SK-N-SH (cell line): ENCODE measurements at regions not wholly inside any gene's neighbourhood (a gene's known extent, or its start where the extent isn't known, plus 50 kb on each side); places are given as distances from the start of the nearest gene placed in this dataset.

Experiments used
- CTCF ChIA-PET: fragments of 300-600, 350-600 bp; formaldehyde crosslinking; extraction: SDS; loops from one replicate; lab custom pipeline; 2021; lab: Yijun Ruan, JAX
- POLR2A ChIA-PET: fragments of 350-600 bp; sonication (Branson Sonifier 250); formaldehyde crosslinking; extraction: SDS; loops from one replicate; lab custom pipeline; 2020; ENCODE audit warnings: antibody characterized with exemption, inconsistent platforms; lab: Yijun Ruan, JAX
- DNase-seq: peaks from one replicate; pipeline ENCODE4 v3.0.0; 2012
- H2AFZ ChIP-seq: fragments of 200-600 bp; sonication (generic); 2 replicates; pipeline ENCODE4 v1.8.1; 2016; ENCODE audit warnings: antibody characterized with exemption, mild to moderate bottlenecking, low read depth
- H3F3A ChIP-seq: fragments of 200-600 bp; sonication (generic); replicated peaks from 2 replicates; pipeline ENCODE3; 2016; ENCODE audit warnings: antibody characterized with exemption, mild to moderate bottlenecking; ENCODE audit not compliant: insufficient read depth
- H3K27ac ChIP-seq, 2 experiments: fragments of 200-500 bp in 1 of 2; fragments of 200-600 bp in 1 of 2; sonication (Bioruptor generic) in 1 of 2; sonication (generic), shearing (Covaris generic) in 1 of 2; 2 replicates each; pipeline versions ENCODE4 v1.5.1 to v1.6.1; 2014 to 2016; ENCODE audit warnings: low read depth in 2 of 2, inconsistent platforms in 1 of 2, low read length in 1 of 2, mild to moderate bottlenecking in 1 of 2, mixed read lengths in 1 of 2
- H3K27me3 ChIP-seq: fragments of 200-600 bp; sonication (generic), shearing (Covaris generic); 2 replicates; pipeline ENCODE4 v1.6.1; 2016; ENCODE audit warnings: mixed run types; ENCODE audit not compliant: insufficient read depth
- H3K36me3 ChIP-seq, 2 experiments: fragments of 200-500 bp in 1 of 2; fragments of 200-600 bp in 1 of 2; sonication (Bioruptor generic) in 1 of 2; sonication (generic) in 1 of 2; replicated peaks in 1 of 2; 2 replicates each; pipeline versions ENCODE3 to v1.5.1; 2014 to 2016; ENCODE audit warnings: low read length in 1 of 2, mild to moderate bottlenecking in 1 of 2; ENCODE audit not compliant: insufficient read depth in 2 of 2, control insufficient read depth in 1 of 2
- H3K4me1 ChIP-seq, 2 experiments: fragments of 200-500 bp in 1 of 2; fragments of 200-600 bp in 1 of 2; sonication (Bioruptor generic) in 1 of 2; sonication (generic), shearing (Covaris generic) in 1 of 2; 2 replicates each; pipeline versions ENCODE4 v1.5.1 to v1.6.1; 2014 to 2016; ENCODE audit warnings: low read depth in 1 of 2, low read length in 1 of 2, mixed run types in 1 of 2; ENCODE audit not compliant: insufficient read depth in 2 of 2, control insufficient read depth in 1 of 2
- H3K4me2 ChIP-seq: fragments of 200-600 bp; sonication (generic), shearing (Covaris generic); 2 replicates; pipeline ENCODE4 v1.6.1; 2017; ENCODE audit warnings: mixed run types
- H3K4me3 ChIP-seq, 2 experiments: fragments of 200-500 bp in 1 of 2; fragments of 200-600 bp in 1 of 2; sonication (Bioruptor generic) in 1 of 2; sonication (generic), shearing (Covaris generic) in 1 of 2; 2 replicates each; pipeline versions ENCODE4 v1.5.1 to v1.8.1; 2014 to 2016; ENCODE audit warnings: low read depth in 2 of 2, inconsistent platforms in 1 of 2, low read length in 1 of 2, mild to moderate bottlenecking in 1 of 2, mixed read lengths in 1 of 2, moderate library complexity in 1 of 2
- H3K79me2 ChIP-seq: fragments of 200-600 bp; sonication (generic); 2 replicates; pipeline ENCODE4 v1.8.1; 2017; ENCODE audit warnings: mild to moderate bottlenecking; ENCODE audit not compliant: insufficient read depth
- H3K9ac ChIP-seq: fragments of 200-600 bp; sonication (generic); 2 replicates; pipeline ENCODE4 v1.6.1; 2017; ENCODE audit warnings: mixed run types
- H3K9me2 ChIP-seq: fragments of 200-600 bp; sonication (generic); 2 replicates; pipeline ENCODE4 v1.6.1; 2017; ENCODE audit warnings: mixed run types
- H3K9me3 ChIP-seq: fragments of 200-600 bp; sonication (generic); 2 replicates; pipeline ENCODE4 v1.6.1; 2017; ENCODE audit warnings: mixed run types, mild to moderate bottlenecking, moderate library complexity
- H4K20me1 ChIP-seq: fragments of 200-600 bp; sonication (generic); 2 replicates; pipeline ENCODE4 v1.6.1; 2017; ENCODE audit warnings: mild to moderate bottlenecking, mixed run types; ENCODE audit not compliant: insufficient read depth
- ELF1 ChIP-seq: IDR thresholded peaks from 2 replicates; pipeline ENCODE4 v1.4.0; 2012
- EZH2phosphoT487 ChIP-seq: fragments of 200-600 bp; sonication (generic); IDR thresholded peaks from 2 replicates; pipeline ENCODE4 v1.6.1; 2017; ENCODE audit warnings: low read depth, mixed run types, mild to moderate bottlenecking, antibody characterized with exemption, moderate library complexity, borderline replicate concordance
- FOSL2 ChIP-seq: IDR thresholded peaks from 2 replicates; pipeline ENCODE4 v1.4.0; 2012; ENCODE audit warnings: low read depth, mild to moderate bottlenecking, moderate library complexity, borderline replicate concordance
- FOXM1 ChIP-seq: IDR thresholded peaks from 2 replicates; pipeline ENCODE4 v1.4.0; 2012; ENCODE audit warnings: low read depth, mild to moderate bottlenecking
- GABPA ChIP-seq: IDR thresholded peaks from 2 replicates; pipeline ENCODE4 v1.4.0; 2012; ENCODE audit warnings: low read depth, mild to moderate bottlenecking
- IRF3 ChIP-seq: fragments of 150-350 bp; IDR thresholded peaks from 2 replicates; pipeline ENCODE4 v1.6.1; 2016; ENCODE audit warnings: mild to moderate bottlenecking, low read depth, low read length
- JUND ChIP-seq: IDR thresholded peaks from 2 replicates; pipeline ENCODE4 v1.4.0; 2012
- MEF2A ChIP-seq: IDR thresholded peaks from 2 replicates; pipeline ENCODE4 v1.4.0; 2012; ENCODE audit warnings: low read depth, borderline replicate concordance
- POLR2AphosphoS5 ChIP-seq: IDR thresholded peaks from 2 replicates; pipeline ENCODE4 v1.6.1; 2012; ENCODE audit warnings: low read depth, low read length
- RFX5 ChIP-seq: IDR thresholded peaks from 2 replicates; pipeline ENCODE4 v1.6.1; 2012; ENCODE audit warnings: mild to moderate bottlenecking, improper control_type of control experiment, low read length
- TAF1 ChIP-seq: IDR thresholded peaks from 2 replicates; pipeline ENCODE4 v1.6.1; 2012; ENCODE audit warnings: low read depth, mild to moderate bottlenecking, low read length, moderate library complexity, borderline replicate concordance
- USF2 ChIP-seq: fragments of 150-350 bp; IDR thresholded peaks from 2 replicates; pipeline ENCODE4 v1.6.1; 2017; ENCODE audit warnings: antibody characterized with exemption, low read length, low read depth, borderline replicate concordance
- WGBS: methylation state at CpG from one replicate; pipeline ENCODE4 v1.1.6; 2017; ENCODE audit warnings: low lambda C conversion rate; 5-methylcytosine and 5-hydroxymethylcytosine counted together
- TF ChIP-seq, protein P1 (sequence below): fragments of 200-600 bp; sonication (generic); IDR thresholded peaks from 2 replicates; pipeline ENCODE4 v1.6.1; 2017; ENCODE audit warnings: antibody characterized with exemption, mild to moderate bottlenecking, moderate library complexity

DNA sequence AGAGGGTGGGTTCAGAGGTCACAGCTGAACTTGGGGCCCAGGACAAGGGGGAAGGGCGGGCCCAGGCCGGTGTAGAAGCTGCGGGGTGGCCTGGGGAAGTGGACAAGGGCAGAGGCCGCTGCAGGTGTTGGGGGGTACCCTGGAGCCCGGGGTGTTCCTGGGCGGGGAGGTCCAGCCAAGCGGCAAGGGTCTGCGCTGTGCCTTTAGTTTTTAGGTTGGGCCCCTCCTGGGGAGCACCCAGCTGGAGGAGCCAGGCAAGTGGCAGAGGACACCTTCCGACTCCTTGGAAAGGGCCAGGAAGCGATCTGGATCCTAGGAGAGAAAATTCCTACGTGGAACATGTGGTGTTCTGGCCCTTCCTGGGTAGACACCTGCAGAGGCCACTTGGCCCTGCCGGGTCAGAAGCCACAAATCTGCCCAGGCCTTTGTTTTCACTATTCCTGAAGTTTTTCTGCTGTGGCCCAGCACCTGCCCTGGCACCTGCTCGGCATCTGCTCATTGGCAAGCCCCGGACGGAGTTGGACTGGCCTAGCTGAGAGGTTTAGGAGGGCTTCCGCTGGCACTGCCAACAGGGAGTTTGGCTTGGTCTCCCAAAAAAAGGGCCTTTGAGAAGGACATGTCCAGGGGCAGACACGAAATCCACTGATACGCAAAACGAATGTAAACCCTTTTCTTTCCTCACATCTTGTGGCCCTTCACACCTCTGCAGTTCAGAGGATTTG, 61.1 kb downstream of the SMUG1 start:
- WGBS, result 97% methylated on average over 16 of the region's 19 CpGs
- H2AFZ ChIP-seq, result peak overlapping the region; percentile 98
- DNase-seq, result no peak
- H3K36me3 ChIP-seq, result peaks cover 0 to 7% of the 10 kb centered on the region in 2 experiments
- no peak for TF ChIP-seq TAF1
- TF ChIP-seq FOXM1, result no peak
- no peak for TF ChIP-seq GABPA
- no peak for TF ChIP-seq ELF1
- TF ChIP-seq RFX5, result no peak
- no peak for TF ChIP-seq USF2
- TF ChIP-seq EZH2phosphoT487, result no peak
- no peak for TF ChIP-seq IRF3
- TF ChIP-seq, protein P1, sequence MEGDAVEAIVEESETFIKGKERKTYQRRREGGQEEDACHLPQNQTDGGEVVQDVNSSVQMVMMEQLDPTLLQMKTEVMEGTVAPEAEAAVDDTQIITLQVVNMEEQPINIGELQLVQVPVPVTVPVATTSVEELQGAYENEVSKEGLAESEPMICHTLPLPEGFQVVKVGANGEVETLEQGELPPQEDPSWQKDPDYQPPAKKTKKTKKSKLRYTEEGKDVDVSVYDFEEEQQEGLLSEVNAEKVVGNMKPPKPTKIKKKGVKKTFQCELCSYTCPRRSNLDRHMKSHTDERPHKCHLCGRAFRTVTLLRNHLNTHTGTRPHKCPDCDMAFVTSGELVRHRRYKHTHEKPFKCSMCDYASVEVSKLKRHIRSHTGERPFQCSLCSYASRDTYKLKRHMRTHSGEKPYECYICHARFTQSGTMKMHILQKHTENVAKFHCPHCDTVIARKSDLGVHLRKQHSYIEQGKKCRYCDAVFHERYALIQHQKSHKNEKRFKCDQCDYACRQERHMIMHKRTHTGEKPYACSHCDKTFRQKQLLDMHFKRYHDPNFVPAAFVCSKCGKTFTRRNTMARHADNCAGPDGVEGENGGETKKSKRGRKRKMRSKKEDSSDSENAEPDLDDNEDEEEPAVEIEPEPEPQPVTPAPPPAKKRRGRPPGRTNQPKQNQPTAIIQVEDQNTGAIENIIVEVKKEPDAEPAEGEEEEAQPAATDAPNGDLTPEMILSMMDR, result no peak
- no peak for TF ChIP-seq FOSL2
- no peak for TF ChIP-seq MEF2A
- TF ChIP-seq POLR2AphosphoS5, result no peak
- TF ChIP-seq JUND, result no peak
- H3K4me3 ChIP-seq, result peak overlapping the region; percentile 84 to 87
- no peaks in the 10 kb centered on the region for H3K9me3 ChIP-seq
- peak overlapping the region; percentile 70 for H3K9ac ChIP-seq
- peaks cover 15% of the 10 kb centered on the region; the same call in 1 of the 2 replicates for H3K79me2 ChIP-seq
- H3K27me3 ChIP-seq, result no peaks in the 10 kb centered on the region
- H4K20me1 ChIP-seq, result no peaks in the 10 kb centered on the region
- no peak overlapping the region; a peak in 1 of 4 replicates for H3K27ac ChIP-seq
- H3F3A ChIP-seq, result no peaks in the 10 kb centered on the region
- peaks cover 7 to 18% of the 10 kb centered on the region in 2 experiments; a peak in 3 of 4 replicates for H3K4me1 ChIP-seq
- H3K4me2 ChIP-seq, result peak overlapping the region; percentile 87
- no peaks in the 10 kb centered on the region for H3K9me2 ChIP-seq
- ChIA-PET CTCF (interaction anchor here (1.0 to 2.7 kb wide), 5 partner anchors 64 to 143 kb away, joined by 3 to 15 read pairs (median 4); partner anchors contain the start of genes HOXC10 and HOXC5), POLR2A (interaction anchor here (0.9 kb wide), 1 partner anchor 61 kb away, joined by 3 read pairs; the partner anchor contains the start of gene SMUG1)
